Uterus (tissue), 3 donors: ENCODE measurements at regions not wholly inside any gene's neighbourhood (a gene's known extent, or its start where the extent isn't known, plus 50 kb on each side); places are given as distances from the start of the nearest gene placed in this dataset.
"Not testable (repeated sequence)": the region's sequence is repeated elsewhere in the genome, so short reads cannot be mapped to it uniquely, and the experiment has no call there.

Experiments used
- DNase-seq, 2 donors: peaks; one replicate each; pipeline ENCODE4 v3.0.0-alpha.2; 2019 to 2020
- H3K27ac ChIP-seq, 2 donors: fragments of 200-600 bp; sonication (generic); 1 replicate in 1 of 2; 2 replicates in 1 of 2; pipeline ENCODE4 v1.5.1; 2016 to 2018
- H3K27me3 ChIP-seq, 2 donors: fragments of 200-600 bp; sonication (generic); one replicate each; pipeline ENCODE4 v1.5.1; 2018 to 2019; ENCODE audit warnings: control low read depth in 1 of 2
- H3K36me3 ChIP-seq, 2 donors: fragments of 200-600 bp; sonication (generic); one replicate each; pipeline ENCODE4 v1.5.1; 2019; ENCODE audit warnings: control low read depth in 1 of 2
- H3K4me1 ChIP-seq, 2 donors: fragments of 200-600 bp; sonication (generic); one replicate each; pipeline ENCODE4 v1.5.1; 2018 to 2019; ENCODE audit warnings: control low read depth in 1 of 2
- H3K4me3 ChIP-seq, 2 donors: fragments of 200-600 bp; sonication (generic); 1 replicate in 1 of 2; 2 replicates in 1 of 2; pipeline ENCODE4 v1.5.1; 2018 to 2019; ENCODE audit warnings: mild to moderate bottlenecking in 1 of 2
- H3K9me3 ChIP-seq, 2 donors: fragments of 200-600 bp; sonication (generic); one replicate each; pipeline ENCODE4 v1.5.1; 2019; ENCODE audit warnings: control low read depth in 1 of 2
- CTCF ChIP-seq, 4 experiments: fragments of 200-600 bp in 2 of 4; fragments of 450-650 bp in 2 of 4; sonication (generic) in 2 of 4; IDR thresholded peaks; one replicate each; pipeline ENCODE4 v1.5.1; 2016 to 2019; ENCODE audit warnings: antibody characterized with exemption in 4 of 4, mild to moderate bottlenecking in 2 of 4, moderate library complexity in 1 of 4
- POLR2A ChIP-seq, 2 donors: fragments of 450-650 bp; IDR thresholded peaks; one replicate each; pipeline ENCODE4 v1.6.1; 2016; ENCODE audit warnings: antibody characterized with exemption in 2 of 2, mild to moderate bottlenecking in 1 of 2, moderate library complexity in 1 of 2
- intact Hi-C: fragments of 100-400 bp; cut with DNase I; formaldehyde crosslinking; loops from one replicate; pipeline ENCODE4 v1.15.1; 2023; ENCODE audit warnings: low total_unique reads
- donor health status: DM: yes; HTN: yes; CAD: no.

GRCh38 chr4:125181804-125182203 is 133.0 kb upstream of the FAT4 start:
- no peak for DNase-seq
- Histone ChIP-seq H3K4me3 (no peak overlapping the region), H3K4me1 (no peaks in the 10 kb centered on the region), H3K36me3 (no peaks in the 10 kb centered on the region), H3K27ac (no peak overlapping the region), H3K9me3 (no peaks in the 10 kb centered on the region), H3K27me3 (no peaks in the 10 kb centered on the region)
- intact Hi-C loops: no loop called here
- TF ChIP-seq POLR2A (IDR thresholded peaks at IDR 0.05): no peak
- TF ChIP-seq CTCF (IDR thresholded peaks at IDR 0.05): no peak

GRCh38 chr4:125179727-125180126 is 135.0 kb upstream of the FAT4 start:
- intact Hi-C loops: no loop called here
- Histone ChIP-seq H3K9me3 (no peaks in the 10 kb centered on the region), H3K27ac (no peak overlapping the region), H3K4me1 (no peaks in the 10 kb centered on the region), H3K4me3 (no peak overlapping the region), H3K27me3 (no peaks in the 10 kb centered on the region), H3K36me3 (no peaks in the 10 kb centered on the region)
- TF ChIP-seq POLR2A (IDR thresholded peaks at IDR 0.05): no peak
- no peak for TF ChIP-seq CTCF (IDR thresholded peaks at IDR 0.05)
- no peak for DNase-seq

GRCh38 chr4:125169192-125169591 is 145.6 kb upstream of the FAT4 start:
- Histone ChIP-seq H3K36me3 (no peaks in the 10 kb centered on the region), H3K4me1 (no peaks in the 10 kb centered on the region), H3K27ac (no peak overlapping the region), H3K4me3 (no peak overlapping the region), H3K9me3 (no peaks in the 10 kb centered on the region), H3K27me3 (no peaks in the 10 kb centered on the region)
- no peak for TF ChIP-seq CTCF (IDR thresholded peaks at IDR 0.05)
- no peak for TF ChIP-seq POLR2A (IDR thresholded peaks at IDR 0.05)
- intact Hi-C loops: no loop called here
- DNase-seq: no peak

- DNase-seq: no peak
- H3K4me1 ChIP-seq: no peaks in the 10 kb centered on the region
- no peak overlapping the region for H3K27ac ChIP-seq
- intact Hi-C loops: no loop called here
- H3K4me3 ChIP-seq: no peak overlapping the region
- no peaks in the 10 kb centered on the region for H3K27me3 ChIP-seq
- H3K36me3 ChIP-seq: no peaks in the 10 kb centered on the region
- no peaks in the 10 kb centered on the region for H3K9me3 ChIP-seq
- TF ChIP-seq POLR2A (IDR thresholded peaks at IDR 0.05) (no peak), CTCF (IDR thresholded peaks at IDR 0.05) (no peak)
Observed at GRCh38 chr4:125168531-125168930, 146.2 kb upstream of the FAT4 start.

- intact Hi-C loops, H3K27me3 ChIP-seq, H3K4me3 ChIP-seq, H3K36me3 ChIP-seq, H3K9me3 ChIP-seq, H3K27ac ChIP-seq, DNase-seq, H3K4me1 ChIP-seq: not testable (repeated sequence)
Observed at GRCh38 chr4:125166012-125166411, 148.7 kb upstream of the FAT4 start.

- no peak for DNase-seq
- H3K36me3 ChIP-seq: no peaks in the 10 kb centered on the region
- no peak overlapping the region for H3K27ac ChIP-seq
- H3K9me3 ChIP-seq: no peaks in the 10 kb centered on the region
- no peaks in the 10 kb centered on the region for H3K4me1 ChIP-seq
- intact Hi-C loops: no loop called here
- no peaks in the 10 kb centered on the region for H3K27me3 ChIP-seq
- TF ChIP-seq POLR2A (IDR thresholded peaks at IDR 0.05) (no peak), CTCF (IDR thresholded peaks at IDR 0.05) (no peak)
- no peak overlapping the region for H3K4me3 ChIP-seq
Observed at GRCh38 chr4:125159001-125159400, 155.8 kb upstream of the FAT4 start.
